ENCODE measurements at regions not wholly inside any gene's neighbourhood (a gene's known extent, or its start where the extent isn't known, plus 50 kb on each side); places are given as distances from the start of the nearest gene placed in this dataset.

- ChIA-PET POLR2A (no interaction called here), CTCF (no interaction called here)
- TF ChIP-seq NR2C2 (CRISPR knock-in tag; IDR thresholded peaks at IDR 0.05), result no peak
- TF ChIP-seq ZNF425 (CRISPR knock-in tag; conservative IDR thresholded peaks at IDR 0.05), result no peak
- TF ChIP-seq TP53 (CRISPR knock-in tag; IDR thresholded peaks at IDR 0.05), result no peak
- no peak for TF ChIP-seq ELF4 (CRISPR knock-in tag; IDR thresholded peaks at IDR 0.05; ENCODE audit: low read depth)
- TF ChIP-seq CTCF (IDR thresholded peaks at IDR 0.05), result no peak
- TF ChIP-seq FOXJ3 (CRISPR knock-in tag; IDR thresholded peaks at IDR 0.05; ENCODE audit: borderline replicate concordance), result no peak
- no peak for DNase-seq (ENCODE audit: low spot score)
- Mint-ChIP-seq H3K9me3 (no peaks in the 10 kb centered on the region), H3K4me1 (peaks cover 39% of the 10 kb centered on the region), H3K4me3 (no peak overlapping the region), H3K36me3 (no peaks in the 10 kb centered on the region), H3K27me3 (ENCODE audit: low read depth) (no peaks in the 10 kb centered on the region; the same call in 1 of the 2 replicates), H3K27ac (no peak overlapping the region)
- no peak for ATAC-seq
Observed at GRCh38 chr10:4477664-4478063, 348.3 kb upstream of the AKR1E2 start.

GRCh38 chr10:4475827-4476490 is 350.0 kb upstream of the AKR1E2 start:
- DNase-seq (ENCODE audit: low spot score) (no peak), ATAC-seq (no peak)
- no peak overlapping the region for H3K27ac Mint-ChIP-seq
- ChIA-PET POLR2A (no interaction called here), CTCF (no interaction called here)
- peaks cover 23% of the 10 kb centered on the region for H3K4me1 Mint-ChIP-seq
- H3K27me3 Mint-ChIP-seq (ENCODE audit: low read depth), result no peaks in the 10 kb centered on the region; the same call in 1 of the 2 replicates
- no peaks in the 10 kb centered on the region for H3K9me3 Mint-ChIP-seq
- H3K36me3 Mint-ChIP-seq, result no peaks in the 10 kb centered on the region
- H3K4me3 Mint-ChIP-seq, result no peak overlapping the region
- TF ChIP-seq ZMAT4 (CRISPR knock-in tag; IDR thresholded peaks at IDR 0.05), result no peak

GRCh38 chr10:4474829-4475228 is 351.2 kb upstream of the AKR1E2 start:
- H3K27me3 Mint-ChIP-seq (ENCODE audit: low read depth), result no peaks in the 10 kb centered on the region; the same call in 1 of the 2 replicates
- POLR2A ChIA-PET, result no interaction called here
- H3K4me3 Mint-ChIP-seq, result no peak overlapping the region
- no peak for ATAC-seq
- TF ChIP-seq MXD4 (CRISPR knock-in tag; IDR thresholded peaks at IDR 0.05; ENCODE audit: borderline replicate concordance), result no peak
- no peak for TF ChIP-seq ATF1 (CRISPR knock-in tag; IDR thresholded peaks at IDR 0.05)
- TF ChIP-seq ZNF219 (CRISPR knock-in tag; IDR thresholded peaks at IDR 0.05; ENCODE audit: borderline replicate concordance), result no peak
- no peak for TF ChIP-seq E2F1 (CRISPR knock-in tag; IDR thresholded peaks at IDR 0.05)
- no peak for TF ChIP-seq AR (CRISPR knock-in tag; IDR thresholded peaks at IDR 0.05)
- H3K4me1 Mint-ChIP-seq, result peaks cover 29% of the 10 kb centered on the region
- H3K36me3 Mint-ChIP-seq, result no peaks in the 10 kb centered on the region
- no peaks in the 10 kb centered on the region for H3K9me3 Mint-ChIP-seq
- CTCF ChIA-PET, result no interaction called here
- H3K27ac Mint-ChIP-seq, result no peak overlapping the region
- no peak for DNase-seq (ENCODE audit: low spot score)
